Smooth muscle cell (in vitro differentiated cells): ENCODE measurements at regions not wholly inside any gene's neighbourhood (a gene's known extent, or its start where the extent isn't known, plus 50 kb on each side); places are given as distances from the start of the nearest gene placed in this dataset.

Experiments used
- DNase-seq: peaks from one replicate; lab custom pipeline; 2025; ENCODE audit not compliant: unreplicated experiment; lab: John Stamatoyannopoulos, UW
- H2AFZ ChIP-seq: fragments of 200-600 bp; sonication (generic); 2 replicates; pipeline ENCODE4 v1.6.0; 2016; ENCODE audit warnings: antibody characterized with exemption, low read depth, mild to moderate bottlenecking
- H3F3A ChIP-seq: fragments of 200-600 bp; sonication (generic); 2 replicates; pipeline ENCODE4 v1.6.0; 2017; ENCODE audit warnings: antibody characterized with exemption, low read depth
- H3K27ac ChIP-seq: fragments of 200-600 bp; sonication (generic); 2 replicates; pipeline ENCODE4 v1.5.1; 2016; ENCODE audit warnings: low read depth, mild to moderate bottlenecking
- H3K27me3 ChIP-seq: fragments of 200-600 bp; sonication (generic); 2 replicates; pipeline ENCODE4 v1.6.1; 2016; ENCODE audit warnings: low read depth, mild to moderate bottlenecking
- H3K36me3 ChIP-seq: fragments of 200-600 bp; sonication (generic); 2 replicates; pipeline ENCODE4 v1.5.1; 2016; ENCODE audit warnings: low read depth
- H3K4me1 ChIP-seq: fragments of 200-600 bp; sonication (generic); 2 replicates; pipeline ENCODE4 v1.5.1; 2016; ENCODE audit warnings: low read depth
- H3K4me2 ChIP-seq: fragments of 200-600 bp; sonication (generic); 2 replicates; pipeline ENCODE4 v1.6.0; 2016; ENCODE audit warnings: mild to moderate bottlenecking
- H3K4me3 ChIP-seq: fragments of 200-600 bp; sonication (generic); 2 replicates; pipeline ENCODE4 v1.5.1; 2016; ENCODE audit warnings: mild to moderate bottlenecking
- H3K79me2 ChIP-seq: fragments of 200-600 bp; sonication (generic); 2 replicates; pipeline ENCODE4 v1.6.0; 2016; ENCODE audit warnings: low read depth, mild to moderate bottlenecking
- H3K9ac ChIP-seq: fragments of 200-600 bp; sonication (generic); 2 replicates; pipeline ENCODE4 v1.6.0; 2016; ENCODE audit warnings: low read depth
- H3K9me3 ChIP-seq: fragments of 200-600 bp; sonication (generic); replicated peaks from 2 replicates; pipeline ENCODE4 v1.5.1; 2016; ENCODE audit warnings: low read depth
- H4K20me1 ChIP-seq: fragments of 200-600 bp; sonication (generic); 2 replicates; pipeline ENCODE4 v1.6.0; 2016; ENCODE audit warnings: low read depth
- WGBS: methylation state at CpG from one replicate; pipeline ENCODE4 v1.1.7; 2016; ENCODE audit warnings: low lambda C conversion rate; 5-methylcytosine and 5-hydroxymethylcytosine counted together
- TF ChIP-seq, protein P1 (sequence below): fragments of 200-600 bp; sonication (generic); IDR thresholded peaks from 2 replicates; pipeline ENCODE4 v1.5.1; 2017; ENCODE audit warnings: borderline replicate concordance, mild to moderate bottlenecking, antibody characterized with exemption; ENCODE audit not compliant: insufficient read depth, poor library complexity, severe bottlenecking

DNA sequence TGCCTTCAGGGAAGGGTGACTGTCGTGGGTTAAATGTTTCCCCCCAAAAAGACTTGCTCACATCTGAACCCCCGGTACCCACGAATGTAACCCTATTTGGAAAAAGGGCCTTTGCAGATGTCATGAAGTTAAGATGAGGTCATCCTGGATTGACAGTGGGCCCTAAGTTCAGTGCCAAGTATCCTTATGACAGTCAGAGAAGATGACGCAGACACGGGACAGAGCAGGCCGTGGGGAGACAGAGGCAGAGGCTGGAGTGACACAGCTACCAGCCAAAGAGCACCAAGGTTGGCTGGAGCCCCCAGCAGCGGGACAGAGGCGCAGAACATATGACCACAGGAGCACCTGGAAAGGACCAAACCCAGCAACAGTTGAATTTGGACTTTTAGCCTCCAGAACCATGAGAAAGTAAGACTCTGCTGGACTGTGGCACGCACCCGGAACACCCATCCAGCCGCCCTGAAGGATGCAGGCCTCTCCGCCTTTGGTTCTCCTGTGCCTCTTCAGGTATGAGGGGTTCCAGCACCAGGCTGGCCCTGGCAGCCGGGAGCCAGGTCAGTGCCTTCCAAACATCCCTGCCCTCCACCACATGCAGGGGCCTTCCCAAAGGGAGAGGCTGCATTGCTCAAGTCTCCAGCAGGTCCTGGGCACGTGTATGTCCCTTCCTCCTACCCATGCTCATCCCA, 104.0 kb downstream of the FOXL1 start:
- Histone ChIP-seq H3K9ac (no peak overlapping the region), H3K4me1 (no peaks in the 10 kb centered on the region), H3K4me2 (no peak overlapping the region), H3K27ac (no peak overlapping the region), H3F3A (peaks cover 13% of the 10 kb centered on the region), H3K36me3 (no peaks in the 10 kb centered on the region), H3K27me3 (no peaks in the 10 kb centered on the region), H3K79me2 (no peaks in the 10 kb centered on the region), H2AFZ (no peak overlapping the region), H3K9me3 (no peaks in the 10 kb centered on the region), H3K4me3 (no peak overlapping the region), H4K20me1 (no peaks in the 10 kb centered on the region)
- DNase-seq, result no peak
- TF ChIP-seq, protein P1, sequence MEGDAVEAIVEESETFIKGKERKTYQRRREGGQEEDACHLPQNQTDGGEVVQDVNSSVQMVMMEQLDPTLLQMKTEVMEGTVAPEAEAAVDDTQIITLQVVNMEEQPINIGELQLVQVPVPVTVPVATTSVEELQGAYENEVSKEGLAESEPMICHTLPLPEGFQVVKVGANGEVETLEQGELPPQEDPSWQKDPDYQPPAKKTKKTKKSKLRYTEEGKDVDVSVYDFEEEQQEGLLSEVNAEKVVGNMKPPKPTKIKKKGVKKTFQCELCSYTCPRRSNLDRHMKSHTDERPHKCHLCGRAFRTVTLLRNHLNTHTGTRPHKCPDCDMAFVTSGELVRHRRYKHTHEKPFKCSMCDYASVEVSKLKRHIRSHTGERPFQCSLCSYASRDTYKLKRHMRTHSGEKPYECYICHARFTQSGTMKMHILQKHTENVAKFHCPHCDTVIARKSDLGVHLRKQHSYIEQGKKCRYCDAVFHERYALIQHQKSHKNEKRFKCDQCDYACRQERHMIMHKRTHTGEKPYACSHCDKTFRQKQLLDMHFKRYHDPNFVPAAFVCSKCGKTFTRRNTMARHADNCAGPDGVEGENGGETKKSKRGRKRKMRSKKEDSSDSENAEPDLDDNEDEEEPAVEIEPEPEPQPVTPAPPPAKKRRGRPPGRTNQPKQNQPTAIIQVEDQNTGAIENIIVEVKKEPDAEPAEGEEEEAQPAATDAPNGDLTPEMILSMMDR, result no peak
- 94% methylated on average over 14 of the region's 14 CpGs for WGBS

DNA sequence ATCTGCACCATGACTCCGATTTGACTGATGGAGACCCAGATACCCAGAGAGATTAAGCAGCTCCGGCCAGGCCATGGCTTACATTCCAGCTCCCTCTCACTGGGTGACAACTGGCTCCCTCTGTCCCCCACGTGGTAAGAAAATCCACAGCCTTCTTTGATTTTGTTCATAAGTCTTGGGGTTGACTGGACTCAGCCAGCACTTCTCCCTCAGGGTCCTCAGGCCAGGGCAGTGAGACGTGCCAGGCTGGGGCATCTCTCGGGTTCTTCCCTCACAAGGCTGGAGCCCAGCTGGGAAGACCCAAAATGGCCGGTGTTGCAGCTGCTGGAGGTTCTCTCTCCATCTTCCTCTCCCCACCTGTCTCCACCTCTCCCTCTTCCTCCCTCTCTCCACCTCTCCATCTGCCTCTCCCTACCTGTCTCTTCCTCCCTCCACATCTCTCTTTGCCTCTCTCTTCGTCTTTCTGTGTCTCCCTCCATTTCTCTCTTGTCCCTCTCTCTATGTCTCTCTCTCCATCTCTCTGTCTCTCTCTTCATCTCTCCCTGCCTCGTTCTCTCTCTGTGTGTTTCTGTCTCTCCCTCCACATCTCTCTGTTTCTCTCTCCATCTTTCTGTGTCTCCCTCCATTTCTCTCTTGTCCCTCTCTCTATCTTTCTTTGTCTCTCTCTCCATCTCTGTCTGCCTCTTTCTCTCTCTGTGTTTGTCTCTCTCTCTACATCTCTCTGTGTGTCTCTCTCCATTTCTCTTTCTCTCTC, 105.3 kb downstream of the FOXL1 start:
- 81% methylated on average over 8 of the region's 8 CpGs for WGBS
- DNase-seq, result no peak

DNA sequence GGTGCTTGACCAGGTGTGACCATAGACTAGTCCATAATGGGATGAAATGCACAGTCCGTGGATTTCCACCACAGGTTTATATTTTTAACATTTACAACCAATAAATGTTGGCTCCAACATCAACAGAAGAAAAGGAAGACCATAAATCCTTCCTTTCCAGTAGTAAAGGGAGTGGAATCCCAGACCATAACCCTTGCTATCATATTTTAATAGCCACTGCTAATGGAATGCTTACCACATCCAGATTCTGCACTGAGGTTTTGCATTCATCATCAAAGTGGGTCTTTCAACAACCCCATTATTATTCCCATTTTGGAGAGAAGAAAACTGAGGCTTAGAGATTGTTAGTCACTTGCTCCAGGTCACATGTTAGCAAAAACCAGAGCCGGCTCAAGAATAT, 106.7 kb downstream of the FOXL1 start:
- Histone ChIP-seq H3K4me3 (no peak overlapping the region), H3K27ac (no peak overlapping the region), H4K20me1 (no peaks in the 10 kb centered on the region), H3K4me2 (no peak overlapping the region), H3K27me3 (no peaks in the 10 kb centered on the region), H2AFZ (no peak overlapping the region), H3K79me2 (no peaks in the 10 kb centered on the region), H3F3A (peaks cover 4% of the 10 kb centered on the region), H3K36me3 (no peaks in the 10 kb centered on the region), H3K4me1 (no peaks in the 10 kb centered on the region), H3K9me3 (no peaks in the 10 kb centered on the region), H3K9ac (no peak overlapping the region)
- TF ChIP-seq, protein P1, result no peak
- WGBS, result 75% methylated on average over 2 of the region's 2 CpGs
- DNase-seq, result no peak

More for the DNA sequence above, 105.3 kb downstream of the FOXL1 start:
- no peaks in the 10 kb centered on the region for H3K27me3 ChIP-seq
- no peak overlapping the region for H3K4me3 ChIP-seq
- H3F3A ChIP-seq, result peaks cover 13% of the 10 kb centered on the region
- H2AFZ ChIP-seq, result no peak overlapping the region
- no peak overlapping the region for H3K27ac ChIP-seq
- no peaks in the 10 kb centered on the region for H3K36me3 ChIP-seq
- no peaks in the 10 kb centered on the region for H3K9me3 ChIP-seq
- H3K9ac ChIP-seq, result no peak overlapping the region
- H3K4me1 ChIP-seq, result no peaks in the 10 kb centered on the region
- no peaks in the 10 kb centered on the region for H3K79me2 ChIP-seq
- TF ChIP-seq, protein P1, result no peak
- H4K20me1 ChIP-seq, result no peaks in the 10 kb centered on the region
- H3K4me2 ChIP-seq, result no peak overlapping the region

DNA sequence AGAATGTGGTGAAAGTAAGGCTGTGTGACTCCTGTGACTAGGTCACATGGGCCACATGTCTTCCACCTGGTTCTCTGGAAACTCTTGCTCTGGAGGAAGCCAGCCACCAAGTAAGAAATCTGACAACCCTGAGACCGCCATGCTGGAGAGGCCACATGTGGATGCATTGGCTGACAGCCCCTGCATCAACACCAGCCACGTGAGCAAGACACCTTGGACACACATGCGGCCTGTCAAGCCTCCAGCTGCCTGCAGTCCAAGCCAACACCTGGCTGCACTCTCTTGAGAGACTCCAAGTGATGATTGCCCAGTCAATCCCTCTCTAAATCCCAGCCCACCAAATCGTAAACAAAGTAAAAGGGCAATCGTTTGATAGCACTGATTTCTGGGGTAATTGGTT, 112.6 kb downstream of the FOXL1 start:
- H2AFZ ChIP-seq, result no peak overlapping the region

More for the DNA sequence above, 112.6 kb downstream of the FOXL1 start:
- TF ChIP-seq, protein P1, result no peak
- Histone ChIP-seq H3K36me3 (no peaks in the 10 kb centered on the region), H3K4me2 (no peak overlapping the region), H3K27me3 (no peaks in the 10 kb centered on the region), H3K27ac (no peak overlapping the region), H3F3A (no peaks in the 10 kb centered on the region), H3K9me3 (no peaks in the 10 kb centered on the region), H3K4me3 (no peak overlapping the region), H4K20me1 (no peaks in the 10 kb centered on the region), H3K4me1 (peaks cover 9% of the 10 kb centered on the region), H3K9ac (no peak overlapping the region), H3K79me2 (no peaks in the 10 kb centered on the region)
- no peak for DNase-seq
- 93% methylated on average over 5 of the region's 5 CpGs for WGBS
